GM12875 (cell line): ENCODE measurements at regions not wholly inside any gene's neighbourhood (a gene's known extent, or its start where the extent isn't known, plus 50 kb on each side); places are given as distances from the start of the nearest gene placed in this dataset.

Experiments
- H3K4me3 ChIP-seq: one replicate; pipeline ENCODE4 v1.5.1; 2011; ENCODE audit warnings: low read depth, low read length, control low read depth
- CTCF ChIP-seq: IDR thresholded peaks from 2 replicates; pipeline ENCODE4 v1.5.1; 2011; ENCODE audit warnings: low read depth, mild to moderate bottlenecking, control low read depth, inconsistent platforms, low read length, moderate library complexity, borderline replicate concordance; ENCODE audit not compliant: insufficient read depth

- no peak overlapping the region for H3K4me3 ChIP-seq
- no peak for TF ChIP-seq CTCF
These were observed 225.5 kb downstream of the BMP2 start for GRCh38 chr20:6993011-6993410.

GRCh38 chr20:6993511-6993910 is 226.0 kb downstream of the BMP2 start:
- no peak overlapping the region for H3K4me3 ChIP-seq
- no peak for TF ChIP-seq CTCF

- no peak overlapping the region for H3K4me3 ChIP-seq
- no peak for TF ChIP-seq CTCF
These were observed 227.0 kb downstream of the BMP2 start for GRCh38 chr20:6994452-6994851.

GRCh38 chr20:6998909-6999308 is 231.4 kb downstream of the BMP2 start:
- TF ChIP-seq CTCF = no peak
- H3K4me3 ChIP-seq = no peak overlapping the region

- no peak overlapping the region for H3K4me3 ChIP-seq
These were observed 231.9 kb downstream of the BMP2 start for GRCh38 chr20:6999381-6999780.

GRCh38 chr20:7003598-7003997 is 236.1 kb downstream of the BMP2 start:
- no peak overlapping the region for H3K4me3 ChIP-seq
- no peak for TF ChIP-seq CTCF

More at GRCh38 chr20:6999381-6999780, 231.9 kb downstream of the BMP2 start:
- no peak for TF ChIP-seq CTCF

GRCh38 chr20:7004801-7005200 is 237.3 kb downstream of the BMP2 start:
- H3K4me3 ChIP-seq = no peak overlapping the region
- no peak for TF ChIP-seq CTCF
